Endodermal cell (in vitro differentiated cells): ENCODE measurements at regions not wholly inside any gene's neighbourhood (a gene's known extent, or its start where the extent isn't known, plus 50 kb on each side); places are given as distances from the start of the nearest gene placed in this dataset.

ENCODE experiments used
- DNase-seq: peaks from one replicate; pipeline ENCODE4 v3.0.0-alpha.2; 2017
- H3K27ac ChIP-seq: 2 replicates; pipeline ENCODE4 v1.5.1; 2013; ENCODE audit warnings: mild to moderate bottlenecking, low read depth, low read length, moderate library complexity
- H3K27me3 ChIP-seq: 2 replicates; pipeline ENCODE4 v1.6.1; 2013; ENCODE audit warnings: mild to moderate bottlenecking, low read length, moderate library complexity; ENCODE audit not compliant: insufficient read depth, control insufficient read depth, poor library complexity, severe bottlenecking
- H3K36me3 ChIP-seq: 2 replicates; pipeline ENCODE4 v1.7.0; 2013; ENCODE audit warnings: mild to moderate bottlenecking, low read length, moderate library complexity; ENCODE audit not compliant: control insufficient read depth, insufficient read depth
- H3K4me1 ChIP-seq: one replicate; pipeline ENCODE4 v1.7.0; 2013; ENCODE audit warnings: low read length; ENCODE audit not compliant: control insufficient read depth, insufficient read depth
- H3K4me3 ChIP-seq: 2 replicates; pipeline ENCODE4 v1.5.1; 2013; ENCODE audit warnings: mild to moderate bottlenecking, low read length, moderate library complexity
- H3K9ac ChIP-seq: 2 replicates; pipeline ENCODE4 v1.6.1; 2013; ENCODE audit warnings: mild to moderate bottlenecking, low read length, moderate library complexity; ENCODE audit not compliant: poor library complexity, severe bottlenecking; ENCODE audit errors: extremely low read depth
- H3K9me3 ChIP-seq: 2 replicates; pipeline ENCODE4 v1.6.1; 2013; ENCODE audit warnings: mild to moderate bottlenecking, low read length, moderate library complexity; ENCODE audit not compliant: control insufficient read depth
- H3K27ac Mint-ChIP-seq: 2 replicates; pipeline ENCODE4 v1.8.0; 2020; ENCODE audit warnings: mixed read lengths
- H3K27me3 Mint-ChIP-seq: 2 replicates; pipeline ENCODE4 v1.8.0; 2021; ENCODE audit warnings: mild to moderate bottlenecking, mixed read lengths; ENCODE audit not compliant: insufficient read depth
- H3K36me3 Mint-ChIP-seq: 2 replicates; pipeline ENCODE4 v1.8.0; 2020; ENCODE audit warnings: low read depth, mixed read lengths
- H3K4me1 Mint-ChIP-seq: 2 replicates; pipeline ENCODE4 v1.8.0; 2020; ENCODE audit warnings: mixed read lengths
- H3K4me3 Mint-ChIP-seq: 2 replicates; pipeline ENCODE4 v1.8.0; 2020; ENCODE audit warnings: mild to moderate bottlenecking, moderate library complexity, mixed read lengths
- H3K9me3 Mint-ChIP-seq: 2 replicates; pipeline ENCODE4 v1.8.0; 2020; ENCODE audit warnings: mild to moderate bottlenecking, mixed read lengths
- CTCF ChIP-seq: fragments of 200-600 bp; sonication (generic); conservative IDR thresholded peaks from 2 replicates; pipeline ENCODE4 v1.5.0; 2021; ENCODE audit warnings: antibody characterized with exemption, mild to moderate bottlenecking
- WGBS, 2 experiments: methylation state at CpG; one replicate each; pipeline versions ENCODE4 v1.1.5 to v1.1.7; 2013; ENCODE audit warnings: missing lambda C conversion rate in 2 of 2, mixed read lengths in 1 of 2; ENCODE audit not compliant: insufficient coverage in 1 of 2, insufficient read length in 1 of 2; 5-methylcytosine and 5-hydroxymethylcytosine counted together

- no peak for DNase-seq
- no peak overlapping the region for H3K27ac ChIP-seq
- no peaks in the 10 kb centered on the region for H3K27me3 ChIP-seq
- Mint-ChIP-seq H3K4me3 (no peak overlapping the region), H3K27ac (no peak overlapping the region), H3K36me3 (no peaks in the 10 kb centered on the region), H3K27me3 (no peaks in the 10 kb centered on the region), H3K9me3 (peaks cover 24% of the 10 kb centered on the region), H3K4me1 (no peaks in the 10 kb centered on the region)
- 82 to 86% methylated on average over 1 of the region's 1 CpG for WGBS, 2 experiments
- no peak overlapping the region for H3K4me3 ChIP-seq
- peaks cover 28% of the 10 kb centered on the region for H3K9me3 ChIP-seq
- H3K4me1 ChIP-seq, result no peaks in the 10 kb centered on the region
- TF ChIP-seq CTCF, result no peak
- no peaks in the 10 kb centered on the region for H3K36me3 ChIP-seq
- H3K9ac ChIP-seq, result no peak overlapping the region
Observed at GRCh38 chr3:26827169-26827568, 204.6 kb downstream of the LRRC3B start.

GRCh38 chr3:26838026-26838425 lies 215.5 kb downstream of the LRRC3B start:
- Mint-ChIP-seq H3K27ac (no peak overlapping the region), H3K36me3 (no peaks in the 10 kb centered on the region), H3K27me3 (no peaks in the 10 kb centered on the region), H3K9me3 (no peaks in the 10 kb centered on the region), H3K4me3 (no peak overlapping the region), H3K4me1 (peaks cover 8% of the 10 kb centered on the region)
- Histone ChIP-seq H3K27me3 (no peaks in the 10 kb centered on the region), H3K9me3 (no peaks in the 10 kb centered on the region), H3K4me3 (no peak overlapping the region), H3K27ac (no peak overlapping the region), H3K4me1 (no peaks in the 10 kb centered on the region), H3K36me3 (no peaks in the 10 kb centered on the region), H3K9ac (no peak overlapping the region)
- 81 to 90% methylated on average over 2 to 4 of the region's 4 CpGs for WGBS, 2 experiments
- no peak for TF ChIP-seq CTCF
- DNase-seq, result no peak

- no peak overlapping the region for H3K27ac ChIP-seq
- TF ChIP-seq CTCF, result no peak
- H3K36me3 Mint-ChIP-seq, result no peaks in the 10 kb centered on the region
- 82% methylated on average over 1 of the region's 1 CpG; no CpG with 5 or more reads in 1 of the 2 experiments for WGBS, 2 experiments
- H3K4me3 ChIP-seq, result no peak overlapping the region
- no peak for DNase-seq
- no peaks in the 10 kb centered on the region for H3K27me3 Mint-ChIP-seq
- H3K4me1 Mint-ChIP-seq, result peaks cover 8% of the 10 kb centered on the region
- H3K36me3 ChIP-seq, result no peaks in the 10 kb centered on the region
- no peaks in the 10 kb centered on the region for H3K27me3 ChIP-seq
- H3K9me3 Mint-ChIP-seq, result no peaks in the 10 kb centered on the region
- H3K9me3 ChIP-seq, result no peaks in the 10 kb centered on the region
- H3K4me1 ChIP-seq, result no peaks in the 10 kb centered on the region
- no peak overlapping the region for H3K4me3 Mint-ChIP-seq
- no peak overlapping the region for H3K27ac Mint-ChIP-seq
- H3K9ac ChIP-seq, result no peak overlapping the region
Observed at GRCh38 chr3:26839001-26839400, 216.4 kb downstream of the LRRC3B start.
